HEK293T (cell line): ENCODE measurements at regions not wholly inside any gene's neighbourhood (a gene's known extent, or its start where the extent isn't known, plus 50 kb on each side); places are given as distances from the start of the nearest gene placed in this dataset.

Source experiments
- CTCF ChIA-PET: fragments of 350-600 bp; formaldehyde crosslinking; extraction: SDS; loops from one replicate; lab custom pipeline; 2021; ENCODE audit warnings: antibody characterized with exemption, inconsistent platforms; lab: Yijun Ruan, JAX
- POLR2A ChIA-PET: fragments of 350-600 bp; formaldehyde crosslinking; extraction: SDS; loops from one replicate; lab custom pipeline; 2020; ENCODE audit warnings: antibody characterized with exemption, inconsistent platforms; lab: Yijun Ruan, JAX
- DNase-seq: peaks from one replicate; pipeline ENCODE4 v3.0.0; 2012; ENCODE audit warnings: mixed read lengths; ENCODE audit errors: extremely low spot score
- ARNT ChIP-seq: fragments of 450-650 bp; IDR thresholded peaks from 2 replicates; pipeline ENCODE4 v1.6.1; 2017; ENCODE audit warnings: mild to moderate bottlenecking
- BHLHE40 ChIP-seq: fragments of 450-650 bp; IDR thresholded peaks from 2 replicates; pipeline ENCODE4 v1.6.1; 2016; ENCODE audit warnings: mild to moderate bottlenecking, moderate library complexity, borderline replicate concordance
- CTBP1 ChIP-seq: fragments of 450-650 bp; IDR thresholded peaks from 2 replicates; pipeline ENCODE4 v1.6.1; 2016; ENCODE audit warnings: borderline replicate concordance
- ELF4 ChIP-seq: fragments of 450-650 bp; IDR thresholded peaks from 2 replicates; pipeline ENCODE4 v1.6.1; 2017; ENCODE audit warnings: antibody characterized with exemption
- FOXA1 ChIP-seq: fragments of 450-650 bp; IDR thresholded peaks from 2 replicates; pipeline ENCODE4 v1.6.1; 2016; ENCODE audit warnings: mild to moderate bottlenecking
- FOXK2 ChIP-seq: fragments of 450-650 bp; IDR thresholded peaks from 2 replicates; pipeline ENCODE4 v1.6.1; 2016; ENCODE audit warnings: mild to moderate bottlenecking
- FOXM1 ChIP-seq: fragments of 450-650 bp; IDR thresholded peaks from 2 replicates; pipeline ENCODE4 v1.6.1; 2017; ENCODE audit warnings: mild to moderate bottlenecking, borderline replicate concordance
- HDGF ChIP-seq: fragments of 450-650 bp; IDR thresholded peaks from 2 replicates; pipeline ENCODE4 v1.6.1; 2017; ENCODE audit warnings: antibody characterized with exemption, borderline replicate concordance
- L3MBTL2 ChIP-seq: fragments of 450-650 bp; conservative IDR thresholded peaks from 2 replicates; pipeline ENCODE4 v1.6.1; 2016; ENCODE audit warnings: mild to moderate bottlenecking
- LEF1 ChIP-seq: fragments of 450-650 bp; IDR thresholded peaks from 2 replicates; pipeline ENCODE4 v1.6.1; 2017; ENCODE audit warnings: mild to moderate bottlenecking, borderline replicate concordance
- NFRKB ChIP-seq: fragments of 450-650 bp; IDR thresholded peaks from 2 replicates; pipeline ENCODE4 v1.6.1; 2016; ENCODE audit warnings: mild to moderate bottlenecking, moderate library complexity
- PKNOX1 ChIP-seq: fragments of 450-650 bp; IDR thresholded peaks from 2 replicates; pipeline ENCODE4 v1.6.1; 2016
- SP1 ChIP-seq: fragments of 450-650 bp; IDR thresholded peaks from 2 replicates; pipeline ENCODE4 v1.6.1; 2017
- SUZ12 ChIP-seq: fragments of 450-650 bp; IDR thresholded peaks from 2 replicates; pipeline ENCODE4 v1.6.1; 2016; ENCODE audit warnings: mild to moderate bottlenecking
- TARDBP ChIP-seq: fragments of 450-650 bp; IDR thresholded peaks from 2 replicates; pipeline ENCODE4 v1.6.1; 2016
- ZNF384 ChIP-seq: fragments of 450-650 bp; IDR thresholded peaks from 2 replicates; pipeline ENCODE4 v1.6.1; 2016

GRCh38 chr6:11439876-11440275 is 97.7 kb upstream of the TMEM170B start:
- CTCF ChIA-PET, result no interaction called here
- POLR2A ChIA-PET, result no interaction called here
- TF ChIP-seq PKNOX1 (no peak), NFRKB (no peak)
- no peak for DNase-seq

- CTCF ChIA-PET, result no interaction called here
- TF ChIP-seq SP1, result no peak
- no peak for TF ChIP-seq SUZ12
- TF ChIP-seq FOXA1, result no peak
- no peak for TF ChIP-seq CTBP1
- TF ChIP-seq LEF1, result no peak
- TF ChIP-seq PKNOX1, result no peak
- no peak for TF ChIP-seq FOXK2
- no peak for TF ChIP-seq BHLHE40
- DNase-seq, result no peak
- POLR2A ChIA-PET, result no interaction called here
These were observed 98.5 kb upstream of the TMEM170B start for GRCh38 chr6:11439017-11439420.

- TF ChIP-seq ELF4 (no peak), ZNF384 (no peak), ARNT (no peak), TARDBP (no peak), BHLHE40 (no peak), FOXM1 (no peak), SP1 (no peak), NFRKB (no peak), CTBP1 (no peak), HDGF (no peak), FOXA1 (no peak), LEF1 (no peak), FOXK2 (no peak)
- ChIA-PET POLR2A (no interaction called here), CTCF (no interaction called here)
- no peak for DNase-seq
These were observed 99.6 kb upstream of the TMEM170B start for GRCh38 chr6:11437824-11438459.

GRCh38 chr6:11436508-11437096 is 100.9 kb upstream of the TMEM170B start:
- DNase-seq, result no peak
- ChIA-PET CTCF (no interaction called here), POLR2A (no interaction called here)
- TF ChIP-seq BHLHE40 (no peak), CTBP1 (no peak), FOXA1 (no peak), L3MBTL2 (no peak), ELF4 (no peak), SUZ12 (no peak), PKNOX1 (no peak), NFRKB (no peak), TARDBP (no peak), FOXK2 (no peak)

- CTCF ChIA-PET, result no interaction called here
- peak; percentile 20 for DNase-seq
These were observed 102.8 kb upstream of the TMEM170B start for GRCh38 chr6:11434565-11435326.

More at GRCh38 chr6:11434565-11435326, 102.8 kb upstream of the TMEM170B start:
- POLR2A ChIA-PET, result no interaction called here
- TF ChIP-seq SUZ12 (no peak), CTBP1 (no peak), FOXM1 (no peak), FOXK2 (no peak), PKNOX1 (peak; percentile 58), ARNT (no peak), FOXA1 (peak; percentile 67), ZNF384 (no peak)
